Activated CD4-positive, alpha-beta T cell treated with anti-CD3 and anti-CD28 coated beads for 36 hours (primary cell): ENCODE measurements at regions not wholly inside any gene's neighbourhood (a gene's known extent, or its start where the extent isn't known, plus 50 kb on each side); places are given as distances from the start of the nearest gene placed in this dataset.
"Not testable (repeated sequence)": the region's sequence is repeated elsewhere in the genome, so short reads cannot be mapped to it uniquely, and the experiment has no call there.

Experiments
- ATAC-seq: fragments of 200-7000 bp; cut with Tn5 transposase; one replicate; pipeline ENCODE4 v1.10.0; 2021; ENCODE audit warnings: mild to moderate bottlenecking, moderate library complexity
- CTCF ChIA-PET: fragments of 350-600 bp; sonication (Branson Sonifier 250); formaldehyde crosslinking; loops from one replicate; lab custom pipeline; 2021; ENCODE audit warnings: antibody characterized with exemption; lab: Charles Lee
- POLR2A ChIA-PET: fragments of 350-600 bp; sonication (Branson Sonifier 250); formaldehyde crosslinking; loops from one replicate; lab custom pipeline; 2021; ENCODE audit warnings: antibody characterized with exemption, inconsistent platforms; lab: Charles Lee
- DNase-seq: peaks from one replicate; pipeline ENCODE4 v3.0.0-alpha.2; 2020
- H3K27ac Mint-ChIP-seq: one replicate; pipeline ENCODE4 v1.8.0; 2021; ENCODE audit warnings: mixed read lengths
- H3K27me3 Mint-ChIP-seq: one replicate; pipeline ENCODE4 v1.8.0; 2021; ENCODE audit warnings: mixed read lengths
- H3K36me3 Mint-ChIP-seq: one replicate; pipeline ENCODE4 v1.8.0; 2021; ENCODE audit warnings: low read depth, mixed read lengths
- H3K4me1 Mint-ChIP-seq: one replicate; pipeline ENCODE4 v1.8.0; 2021; ENCODE audit warnings: mixed read lengths
- H3K4me3 Mint-ChIP-seq: one replicate; pipeline ENCODE4 v1.8.0; 2021; ENCODE audit warnings: mild to moderate bottlenecking, moderate library complexity, mixed read lengths
- H3K9me3 Mint-ChIP-seq: one replicate; pipeline ENCODE4 v1.8.0; 2021; ENCODE audit warnings: low read depth, mixed read lengths
- intact Hi-C, 2 experiments: fragments of 100-400 bp; cut with DNase I in 1 of 2; cut with micrococcal nuclease in 1 of 2; formaldehyde crosslinking; loops; one replicate each; pipeline versions ENCODE4 v1.14.2 to v1.15.1; 2022 to 2024; cut with DNase I, micrococcal nuclease

GRCh38 chr2:89649268-89649667 is 957.8 kb downstream of the RPIA start:
- ATAC-seq, POLR2A ChIA-PET, H3K4me3 Mint-ChIP-seq, H3K9me3 Mint-ChIP-seq, H3K27ac Mint-ChIP-seq, H3K36me3 Mint-ChIP-seq, DNase-seq, intact Hi-C loops, CTCF ChIA-PET, H3K4me1 Mint-ChIP-seq, H3K27me3 Mint-ChIP-seq: not testable (repeated sequence)

GRCh38 chr2:89679254-89679653 is 987.8 kb downstream of the RPIA start:
- H3K36me3 Mint-ChIP-seq, H3K9me3 Mint-ChIP-seq, H3K4me3 Mint-ChIP-seq, POLR2A ChIA-PET, H3K4me1 Mint-ChIP-seq, intact Hi-C loops, ATAC-seq, H3K27ac Mint-ChIP-seq, CTCF ChIA-PET, DNase-seq, H3K27me3 Mint-ChIP-seq: not testable (repeated sequence)
